OCI-LY3 (cell line): ENCODE measurements at regions not wholly inside any gene's neighbourhood (a gene's known extent, or its start where the extent isn't known, plus 50 kb on each side); places are given as distances from the start of the nearest gene placed in this dataset.

Experiments used
- EZH2phosphoT487 ChIP-seq: fragments of 200-600 bp; shearing (Covaris generic); IDR thresholded peaks from 2 replicates; pipeline ENCODE4 v1.6.1; 2018; ENCODE audit warnings: antibody characterized with exemption, mixed run types, low read depth
- TF ChIP-seq, protein P1 (sequence below): fragments of 200-600, 300-600 bp; sonication (generic); IDR thresholded peaks from 2 replicates; pipeline ENCODE4 v1.5.1; 2014; ENCODE audit warnings: antibody characterized with exemption, low read length, low read depth

DNA sequence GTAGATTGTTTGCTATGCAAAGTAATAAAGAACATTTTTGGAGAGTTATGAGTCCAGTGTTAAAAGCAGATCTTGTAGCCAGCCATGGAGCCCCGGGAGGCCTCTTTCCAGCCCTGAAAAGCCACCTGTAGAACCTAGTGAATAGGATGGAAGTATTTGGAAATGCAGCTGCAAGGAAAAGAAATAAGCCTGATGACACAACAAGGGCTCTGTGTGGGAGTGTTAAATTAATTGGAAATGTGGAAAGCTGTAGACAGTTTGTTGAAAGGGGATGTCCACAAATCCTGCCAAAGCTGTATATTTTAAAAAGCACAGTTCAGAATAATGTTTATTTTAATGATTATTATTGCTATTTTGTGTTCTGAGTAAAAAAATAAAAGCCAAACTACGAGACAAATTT is 152.5 kb upstream of the GHR start:
- TF ChIP-seq, protein P1, sequence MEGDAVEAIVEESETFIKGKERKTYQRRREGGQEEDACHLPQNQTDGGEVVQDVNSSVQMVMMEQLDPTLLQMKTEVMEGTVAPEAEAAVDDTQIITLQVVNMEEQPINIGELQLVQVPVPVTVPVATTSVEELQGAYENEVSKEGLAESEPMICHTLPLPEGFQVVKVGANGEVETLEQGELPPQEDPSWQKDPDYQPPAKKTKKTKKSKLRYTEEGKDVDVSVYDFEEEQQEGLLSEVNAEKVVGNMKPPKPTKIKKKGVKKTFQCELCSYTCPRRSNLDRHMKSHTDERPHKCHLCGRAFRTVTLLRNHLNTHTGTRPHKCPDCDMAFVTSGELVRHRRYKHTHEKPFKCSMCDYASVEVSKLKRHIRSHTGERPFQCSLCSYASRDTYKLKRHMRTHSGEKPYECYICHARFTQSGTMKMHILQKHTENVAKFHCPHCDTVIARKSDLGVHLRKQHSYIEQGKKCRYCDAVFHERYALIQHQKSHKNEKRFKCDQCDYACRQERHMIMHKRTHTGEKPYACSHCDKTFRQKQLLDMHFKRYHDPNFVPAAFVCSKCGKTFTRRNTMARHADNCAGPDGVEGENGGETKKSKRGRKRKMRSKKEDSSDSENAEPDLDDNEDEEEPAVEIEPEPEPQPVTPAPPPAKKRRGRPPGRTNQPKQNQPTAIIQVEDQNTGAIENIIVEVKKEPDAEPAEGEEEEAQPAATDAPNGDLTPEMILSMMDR: no peak
- TF ChIP-seq EZH2phosphoT487: no peak
